Transverse colon (tissue), 3 donors: ENCODE measurements at regions not wholly inside any gene's neighbourhood (a gene's known extent, or its start where the extent isn't known, plus 50 kb on each side); places are given as distances from the start of the nearest gene placed in this dataset.

Experiments
- POLR2A ChIP-seq: fragments of 450-650 bp; IDR thresholded peaks from one replicate; pipeline ENCODE4 v1.6.1; 2016; ENCODE audit warnings: antibody characterized with exemption, mild to moderate bottlenecking, moderate library complexity
- TF ChIP-seq, protein P1 (sequence below), 5 experiments: fragments of 200-600 bp in 3 of 5; fragments of 450-650 bp in 2 of 5; sonication (generic) in 3 of 5; IDR thresholded peaks; 1 replicate in 2 of 5; 2 replicates in 3 of 5; pipeline ENCODE4 v1.5.1; 2016 to 2017; ENCODE audit warnings: antibody characterized with exemption in 5 of 5, inconsistent platforms in 3 of 5, mild to moderate bottlenecking in 2 of 5, moderate library complexity in 1 of 5

DNA sequence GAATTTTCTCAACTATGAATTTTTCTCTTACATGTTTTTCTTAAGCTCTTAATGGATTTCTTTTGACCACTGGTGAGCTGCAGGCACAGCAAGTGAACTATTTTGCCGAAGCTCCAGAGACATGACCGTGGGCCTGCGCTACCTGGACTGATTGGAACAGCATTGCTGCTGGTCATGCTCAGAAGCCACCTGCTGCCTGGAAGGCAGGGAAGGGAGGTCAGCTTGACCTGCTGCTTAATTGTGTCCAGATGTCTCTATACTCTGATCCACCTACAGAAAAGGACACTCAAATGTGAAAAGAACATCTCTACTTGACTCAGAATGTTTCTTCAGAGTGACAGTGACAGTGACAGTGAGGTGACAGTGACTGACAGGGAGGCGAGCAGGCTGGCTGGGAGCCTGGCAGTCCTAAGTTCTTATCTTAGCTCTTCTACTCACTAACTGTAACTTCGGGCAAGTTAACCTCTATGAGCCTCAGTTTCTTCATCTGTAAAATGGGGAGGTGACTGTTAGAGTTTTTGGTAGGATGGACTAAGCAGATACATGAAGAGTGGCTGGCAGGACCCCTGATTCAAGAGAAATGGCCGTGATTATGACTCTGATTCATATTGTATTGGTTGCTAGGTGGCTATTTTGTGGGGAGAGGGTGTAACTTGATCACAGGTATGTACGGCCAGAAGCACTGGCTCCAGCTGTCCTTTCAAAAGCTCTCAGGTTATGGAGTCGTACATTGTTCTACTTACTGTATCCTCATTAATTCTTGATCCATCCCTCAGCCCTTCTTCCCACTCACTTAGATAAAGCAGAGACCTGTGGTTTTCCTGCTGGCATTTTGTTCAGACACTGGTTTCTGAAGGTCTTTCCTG, 54.8 kb upstream of the DLG1 start:
- TF ChIP-seq, protein P1, sequence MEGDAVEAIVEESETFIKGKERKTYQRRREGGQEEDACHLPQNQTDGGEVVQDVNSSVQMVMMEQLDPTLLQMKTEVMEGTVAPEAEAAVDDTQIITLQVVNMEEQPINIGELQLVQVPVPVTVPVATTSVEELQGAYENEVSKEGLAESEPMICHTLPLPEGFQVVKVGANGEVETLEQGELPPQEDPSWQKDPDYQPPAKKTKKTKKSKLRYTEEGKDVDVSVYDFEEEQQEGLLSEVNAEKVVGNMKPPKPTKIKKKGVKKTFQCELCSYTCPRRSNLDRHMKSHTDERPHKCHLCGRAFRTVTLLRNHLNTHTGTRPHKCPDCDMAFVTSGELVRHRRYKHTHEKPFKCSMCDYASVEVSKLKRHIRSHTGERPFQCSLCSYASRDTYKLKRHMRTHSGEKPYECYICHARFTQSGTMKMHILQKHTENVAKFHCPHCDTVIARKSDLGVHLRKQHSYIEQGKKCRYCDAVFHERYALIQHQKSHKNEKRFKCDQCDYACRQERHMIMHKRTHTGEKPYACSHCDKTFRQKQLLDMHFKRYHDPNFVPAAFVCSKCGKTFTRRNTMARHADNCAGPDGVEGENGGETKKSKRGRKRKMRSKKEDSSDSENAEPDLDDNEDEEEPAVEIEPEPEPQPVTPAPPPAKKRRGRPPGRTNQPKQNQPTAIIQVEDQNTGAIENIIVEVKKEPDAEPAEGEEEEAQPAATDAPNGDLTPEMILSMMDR (IDR thresholded peaks at IDR 0.05) = no peak
- TF ChIP-seq POLR2A = no peak
